Astrocyte (in vitro differentiated cells and primary cell): ENCODE measurements at regions not wholly inside any gene's neighbourhood (a gene's known extent, or its start where the extent isn't known, plus 50 kb on each side); places are given as distances from the start of the nearest gene placed in this dataset.

ENCODE experiments used
- DNase-seq: peaks from one replicate; pipeline ENCODE4 v3.0.0-alpha.2; 2010; ENCODE audit warnings: low read depth
- FAIRE-seq: peaks from 2 replicates; lab custom pipeline; 2011; peaks lifted over from hg19 to GRCh38; lab: Jason Lieb, UNC
- H2AFZ ChIP-seq: 2 replicates; pipeline ENCODE4 v1.6.0; 2012; ENCODE audit warnings: low read depth, low read length, inconsistent platforms
- H3K27ac ChIP-seq: 2 replicates; pipeline ENCODE4 v1.5.1; 2011; ENCODE audit warnings: low read depth, low read length, inconsistent platforms
- H3K27me3 ChIP-seq: 2 replicates; pipeline ENCODE4 v1.6.0; 2011; ENCODE audit warnings: low read length, inconsistent platforms; ENCODE audit not compliant: insufficient read depth
- H3K36me3 ChIP-seq: 2 replicates; pipeline ENCODE4 v1.5.1; 2011; ENCODE audit warnings: low read length, inconsistent platforms; ENCODE audit not compliant: insufficient read depth
- H3K4me1 ChIP-seq: 2 replicates; pipeline ENCODE4 v1.5.1; 2011; ENCODE audit warnings: low read length, inconsistent platforms; ENCODE audit not compliant: insufficient read depth
- H3K4me2 ChIP-seq: 2 replicates; pipeline ENCODE4 v1.6.0; 2012; ENCODE audit warnings: low read length, inconsistent platforms
- H3K4me3 ChIP-seq: 2 replicates; pipeline ENCODE4 v1.5.1; 2011; ENCODE audit warnings: low read depth, mild to moderate bottlenecking, low read length, inconsistent platforms; ENCODE audit not compliant: insufficient read depth
- H3K79me2 ChIP-seq: 2 replicates; pipeline ENCODE4 v1.6.0; 2012; ENCODE audit warnings: mild to moderate bottlenecking, low read length, inconsistent platforms; ENCODE audit not compliant: insufficient read depth
- H3K9ac ChIP-seq: 2 replicates; pipeline ENCODE4 v1.6.0; 2012; ENCODE audit warnings: mild to moderate bottlenecking, low read length, inconsistent platforms
- H3K9me3 ChIP-seq: 2 replicates; pipeline ENCODE4 v1.5.1; 2012; ENCODE audit warnings: low read depth, mild to moderate bottlenecking, low read length, inconsistent platforms; ENCODE audit not compliant: insufficient read depth
- H4K20me1 ChIP-seq: 2 replicates; pipeline ENCODE4 v1.6.0; 2012; ENCODE audit warnings: low read length, inconsistent platforms; ENCODE audit not compliant: insufficient read depth
- H3K27ac Mint-ChIP-seq: one replicate; pipeline ENCODE4 v1.8.0; 2021; ENCODE audit warnings: mild to moderate bottlenecking, mixed read lengths; ENCODE audit not compliant: unreplicated experiment
- H3K27me3 Mint-ChIP-seq: one replicate; pipeline ENCODE4 v1.8.0; 2021; ENCODE audit warnings: low read depth, mixed read lengths; ENCODE audit not compliant: unreplicated experiment
- H3K36me3 Mint-ChIP-seq: one replicate; pipeline ENCODE4 v1.8.0; 2021; ENCODE audit warnings: low read depth, mixed read lengths; ENCODE audit not compliant: unreplicated experiment
- H3K4me1 Mint-ChIP-seq: one replicate; pipeline ENCODE4 v1.8.0; 2021; ENCODE audit warnings: low read depth, mixed read lengths; ENCODE audit not compliant: unreplicated experiment
- H3K4me3 Mint-ChIP-seq: one replicate; pipeline ENCODE4 v1.8.0; 2021; ENCODE audit warnings: mild to moderate bottlenecking, moderate library complexity, mixed read lengths; ENCODE audit not compliant: unreplicated experiment
- H3K9me3 Mint-ChIP-seq: one replicate; pipeline ENCODE4 v1.8.0; 2021; ENCODE audit warnings: mild to moderate bottlenecking, mixed read lengths; ENCODE audit not compliant: unreplicated experiment
- EZH2 ChIP-seq: IDR thresholded peaks from 2 replicates; pipeline ENCODE4 v1.6.1; 2012; ENCODE audit warnings: mild to moderate bottlenecking, low read length, inconsistent platforms; ENCODE audit not compliant: insufficient read depth
- TF ChIP-seq, protein P1 (sequence below): IDR thresholded peaks from 2 replicates; pipeline ENCODE4 v1.5.1; 2011; ENCODE audit warnings: low read depth, mild to moderate bottlenecking, inconsistent platforms, low read length, moderate library complexity; ENCODE audit not compliant: insufficient read depth

GRCh38 chr7:81842361-81842760 is 72.5 kb upstream of the HGF start:
- Mint-ChIP-seq H3K4me1 (peaks cover 12% of the 10 kb centered on the region), H3K9me3 (peaks cover 2% of the 10 kb centered on the region), H3K27ac (no peak overlapping the region), H3K4me3 (no peak overlapping the region), H3K36me3 (no peaks in the 10 kb centered on the region), H3K27me3 (no peaks in the 10 kb centered on the region)
- Histone ChIP-seq H3K27ac (no peak overlapping the region), H3K9ac (no peak overlapping the region), H4K20me1 (no peaks in the 10 kb centered on the region), H2AFZ (no peak overlapping the region), H3K27me3 (no peaks in the 10 kb centered on the region), H3K4me3 (no peak overlapping the region), H3K4me1 (no peaks in the 10 kb centered on the region), H3K9me3 (no peaks in the 10 kb centered on the region), H3K4me2 (no peak overlapping the region), H3K36me3 (no peaks in the 10 kb centered on the region), H3K79me2 (no peaks in the 10 kb centered on the region)
- TF ChIP-seq, protein P1, sequence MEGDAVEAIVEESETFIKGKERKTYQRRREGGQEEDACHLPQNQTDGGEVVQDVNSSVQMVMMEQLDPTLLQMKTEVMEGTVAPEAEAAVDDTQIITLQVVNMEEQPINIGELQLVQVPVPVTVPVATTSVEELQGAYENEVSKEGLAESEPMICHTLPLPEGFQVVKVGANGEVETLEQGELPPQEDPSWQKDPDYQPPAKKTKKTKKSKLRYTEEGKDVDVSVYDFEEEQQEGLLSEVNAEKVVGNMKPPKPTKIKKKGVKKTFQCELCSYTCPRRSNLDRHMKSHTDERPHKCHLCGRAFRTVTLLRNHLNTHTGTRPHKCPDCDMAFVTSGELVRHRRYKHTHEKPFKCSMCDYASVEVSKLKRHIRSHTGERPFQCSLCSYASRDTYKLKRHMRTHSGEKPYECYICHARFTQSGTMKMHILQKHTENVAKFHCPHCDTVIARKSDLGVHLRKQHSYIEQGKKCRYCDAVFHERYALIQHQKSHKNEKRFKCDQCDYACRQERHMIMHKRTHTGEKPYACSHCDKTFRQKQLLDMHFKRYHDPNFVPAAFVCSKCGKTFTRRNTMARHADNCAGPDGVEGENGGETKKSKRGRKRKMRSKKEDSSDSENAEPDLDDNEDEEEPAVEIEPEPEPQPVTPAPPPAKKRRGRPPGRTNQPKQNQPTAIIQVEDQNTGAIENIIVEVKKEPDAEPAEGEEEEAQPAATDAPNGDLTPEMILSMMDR = no peak
- no peak for TF ChIP-seq EZH2
- FAIRE-seq (no peak), DNase-seq (no peak)

DNA sequence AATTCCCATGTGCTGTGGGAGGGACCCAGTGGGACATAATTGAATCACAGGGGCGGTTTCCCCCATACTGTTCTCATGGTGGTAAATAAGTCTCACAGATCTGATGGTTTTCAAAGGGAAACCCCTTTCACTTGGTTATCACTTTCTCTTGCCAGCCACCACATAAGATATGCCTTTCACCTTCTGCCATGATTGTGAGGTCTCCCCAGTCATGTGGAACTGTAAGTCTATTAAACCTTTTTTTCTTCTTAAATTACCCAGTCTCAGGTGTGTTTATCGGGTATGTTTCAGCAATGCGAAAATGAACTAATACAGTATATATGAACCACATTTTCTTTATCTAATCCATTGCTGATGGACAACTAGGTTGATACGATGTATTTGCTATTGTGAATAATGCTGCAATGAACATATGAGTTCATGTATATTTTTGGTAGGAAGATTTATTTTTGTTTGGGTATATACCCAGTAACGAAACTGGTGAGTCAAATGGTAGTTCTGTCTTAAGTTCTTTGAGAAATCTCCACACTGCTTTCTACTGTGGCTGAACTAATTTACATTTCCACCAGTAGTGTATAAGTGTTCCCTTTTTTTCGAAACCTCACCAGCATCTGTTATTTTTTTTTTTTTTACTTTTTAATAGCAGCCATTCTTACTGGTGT is 70.0 kb upstream of the HGF start:
- FAIRE-seq (no peak), DNase-seq (no peak)
- no peak overlapping the region for H3K4me3 ChIP-seq
- no peaks in the 10 kb centered on the region for H3K79me2 ChIP-seq
- H3K4me1 ChIP-seq = no peaks in the 10 kb centered on the region
- H3K4me2 ChIP-seq = no peak overlapping the region
- no peaks in the 10 kb centered on the region for H4K20me1 ChIP-seq
- peaks cover 2% of the 10 kb centered on the region for H3K9me3 Mint-ChIP-seq
- no peaks in the 10 kb centered on the region for H3K36me3 Mint-ChIP-seq
- TF ChIP-seq, protein P1 = no peak
- no peak for TF ChIP-seq EZH2
- H3K4me3 Mint-ChIP-seq = no peak overlapping the region
- no peaks in the 10 kb centered on the region for H3K4me1 Mint-ChIP-seq
- no peak overlapping the region for H3K9ac ChIP-seq
- no peaks in the 10 kb centered on the region for H3K9me3 ChIP-seq
- no peak overlapping the region for H3K27ac ChIP-seq
- H3K27me3 Mint-ChIP-seq = no peaks in the 10 kb centered on the region
- no peak overlapping the region for H2AFZ ChIP-seq
- no peaks in the 10 kb centered on the region for H3K27me3 ChIP-seq
- no peaks in the 10 kb centered on the region for H3K36me3 ChIP-seq
- no peak overlapping the region for H3K27ac Mint-ChIP-seq

DNA sequence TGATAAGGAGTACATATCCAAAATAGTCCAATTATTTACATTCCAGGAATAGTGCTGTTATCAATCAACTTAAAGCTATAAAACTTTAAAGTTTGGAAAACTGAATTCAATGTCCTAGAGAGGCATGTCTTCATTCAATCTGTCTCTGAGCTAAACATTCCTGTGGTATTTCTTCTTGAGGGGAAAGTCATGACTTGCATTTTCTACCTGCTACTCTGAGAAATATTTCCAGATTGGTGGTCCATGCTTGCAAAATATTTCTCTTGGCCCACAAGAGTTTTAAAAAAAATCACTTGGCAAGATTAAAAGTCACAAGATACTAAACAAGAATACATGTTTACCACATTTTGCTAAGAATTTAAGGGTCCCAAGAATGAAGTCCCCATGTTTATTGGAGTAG is 63.6 kb upstream of the HGF start:
- Histone ChIP-seq H3K36me3 (no peaks in the 10 kb centered on the region), H3K9ac (no peak overlapping the region), H4K20me1 (no peaks in the 10 kb centered on the region), H3K4me2 (no peak overlapping the region), H3K79me2 (no peaks in the 10 kb centered on the region), H3K27me3 (no peaks in the 10 kb centered on the region), H3K27ac (no peak overlapping the region), H2AFZ (no peak overlapping the region), H3K9me3 (no peaks in the 10 kb centered on the region), H3K4me1 (no peaks in the 10 kb centered on the region), H3K4me3 (no peak overlapping the region)
- no peak for FAIRE-seq
- peak overlapping the region; percentile 92 for H3K27ac Mint-ChIP-seq
- no peak overlapping the region for H3K4me3 Mint-ChIP-seq
- no peaks in the 10 kb centered on the region for H3K36me3 Mint-ChIP-seq
- peak; percentile 68 for DNase-seq
- H3K9me3 Mint-ChIP-seq = peaks cover 18% of the 10 kb centered on the region
- TF ChIP-seq, protein P1 = no peak
- TF ChIP-seq EZH2 = no peak
- H3K4me1 Mint-ChIP-seq = peaks cover 12% of the 10 kb centered on the region
- no peaks in the 10 kb centered on the region for H3K27me3 Mint-ChIP-seq
